ENCODE measurements at regions not wholly inside any gene's neighbourhood (a gene's known extent, or its start where the extent isn't known, plus 50 kb on each side); places are given as distances from the start of the nearest gene placed in this dataset.

GRCh38 chr5:4447657-4448056 is 692.5 kb upstream of the ADAMTS16 start:
- TF ChIP-seq, protein P1, sequence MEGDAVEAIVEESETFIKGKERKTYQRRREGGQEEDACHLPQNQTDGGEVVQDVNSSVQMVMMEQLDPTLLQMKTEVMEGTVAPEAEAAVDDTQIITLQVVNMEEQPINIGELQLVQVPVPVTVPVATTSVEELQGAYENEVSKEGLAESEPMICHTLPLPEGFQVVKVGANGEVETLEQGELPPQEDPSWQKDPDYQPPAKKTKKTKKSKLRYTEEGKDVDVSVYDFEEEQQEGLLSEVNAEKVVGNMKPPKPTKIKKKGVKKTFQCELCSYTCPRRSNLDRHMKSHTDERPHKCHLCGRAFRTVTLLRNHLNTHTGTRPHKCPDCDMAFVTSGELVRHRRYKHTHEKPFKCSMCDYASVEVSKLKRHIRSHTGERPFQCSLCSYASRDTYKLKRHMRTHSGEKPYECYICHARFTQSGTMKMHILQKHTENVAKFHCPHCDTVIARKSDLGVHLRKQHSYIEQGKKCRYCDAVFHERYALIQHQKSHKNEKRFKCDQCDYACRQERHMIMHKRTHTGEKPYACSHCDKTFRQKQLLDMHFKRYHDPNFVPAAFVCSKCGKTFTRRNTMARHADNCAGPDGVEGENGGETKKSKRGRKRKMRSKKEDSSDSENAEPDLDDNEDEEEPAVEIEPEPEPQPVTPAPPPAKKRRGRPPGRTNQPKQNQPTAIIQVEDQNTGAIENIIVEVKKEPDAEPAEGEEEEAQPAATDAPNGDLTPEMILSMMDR (IDR thresholded peaks at IDR 0.05), result no peak
- no peak for TF ChIP-seq POLR2A (IDR thresholded peaks at IDR 0.05)
